Neural crest cell (in vitro differentiated cells): ENCODE measurements at regions not wholly inside any gene's neighbourhood (a gene's known extent, or its start where the extent isn't known, plus 50 kb on each side); places are given as distances from the start of the nearest gene placed in this dataset.

Experiments
- DNase-seq: peaks from one replicate; pipeline ENCODE4 v3.0.0; 2021; ENCODE audit warnings: low read depth, mixed read lengths, low spot score
- H3K27ac Mint-ChIP-seq: one replicate; pipeline ENCODE4 v1.8.0; 2021; ENCODE audit warnings: mild to moderate bottlenecking, mixed read lengths; ENCODE audit not compliant: unreplicated experiment
- H3K27me3 Mint-ChIP-seq: 2 replicates; pipeline ENCODE4 v1.8.0; 2021; ENCODE audit warnings: low read depth, mild to moderate bottlenecking, mixed read lengths
- H3K36me3 Mint-ChIP-seq: 2 replicates; pipeline ENCODE4 v1.8.0; 2021; ENCODE audit warnings: low read depth, mild to moderate bottlenecking, mixed read lengths
- H3K4me1 Mint-ChIP-seq: 2 replicates; pipeline ENCODE4 v1.8.0; 2021; ENCODE audit warnings: mixed read lengths
- H3K4me3 Mint-ChIP-seq: one replicate; pipeline ENCODE4 v1.8.0; 2021; ENCODE audit warnings: mild to moderate bottlenecking, mixed read lengths
- H3K9me3 Mint-ChIP-seq: 2 replicates; pipeline ENCODE4 v1.8.0; 2021; ENCODE audit warnings: mixed read lengths
- CTCF ChIP-seq: fragments of 200-600 bp; sonication (generic); conservative IDR thresholded peaks from 2 replicates; pipeline ENCODE4 v1.5.0; 2021; ENCODE audit warnings: antibody characterized with exemption, mild to moderate bottlenecking

- Mint-ChIP-seq H3K4me3 (no peak overlapping the region), H3K27ac (no peak overlapping the region), H3K9me3 (no peaks in the 10 kb centered on the region), H3K36me3 (no peaks in the 10 kb centered on the region), H3K27me3 (no peaks in the 10 kb centered on the region), H3K4me1 (no peaks in the 10 kb centered on the region)
- DNase-seq: no peak
- TF ChIP-seq CTCF: no peak
Observed at GRCh38 chr17:54813896-54814295, 86.8 kb upstream of the TOM1L1 start.

GRCh38 chr17:54814371-54814770 is 86.3 kb upstream of the TOM1L1 start:
- TF ChIP-seq CTCF: no peak
- Mint-ChIP-seq H3K4me1 (no peaks in the 10 kb centered on the region), H3K36me3 (no peaks in the 10 kb centered on the region), H3K27ac (no peak overlapping the region), H3K4me3 (no peak overlapping the region), H3K27me3 (no peaks in the 10 kb centered on the region), H3K9me3 (no peaks in the 10 kb centered on the region)
- DNase-seq: no peak

GRCh38 chr17:54834086-54834485 is 66.6 kb upstream of the TOM1L1 start:
- no peak overlapping the region for H3K4me3 Mint-ChIP-seq
- H3K9me3 Mint-ChIP-seq: no peaks in the 10 kb centered on the region
- no peak for TF ChIP-seq CTCF
- no peak for DNase-seq
- H3K27me3 Mint-ChIP-seq: no peaks in the 10 kb centered on the region
- no peak overlapping the region for H3K27ac Mint-ChIP-seq
- H3K4me1 Mint-ChIP-seq: no peaks in the 10 kb centered on the region
- H3K36me3 Mint-ChIP-seq: no peaks in the 10 kb centered on the region

GRCh38 chr17:54835015-54835414 is 65.6 kb upstream of the TOM1L1 start:
- DNase-seq: no peak
- no peaks in the 10 kb centered on the region for H3K27me3 Mint-ChIP-seq
- H3K36me3 Mint-ChIP-seq: no peaks in the 10 kb centered on the region
- H3K9me3 Mint-ChIP-seq: no peaks in the 10 kb centered on the region
- H3K27ac Mint-ChIP-seq: no peak overlapping the region
- H3K4me3 Mint-ChIP-seq: no peak overlapping the region
- TF ChIP-seq CTCF: no peak
- H3K4me1 Mint-ChIP-seq: no peaks in the 10 kb centered on the region

- H3K36me3 Mint-ChIP-seq: no peaks in the 10 kb centered on the region
- H3K27ac Mint-ChIP-seq: no peak overlapping the region
- no peak for TF ChIP-seq CTCF
- H3K9me3 Mint-ChIP-seq: no peaks in the 10 kb centered on the region
- no peak overlapping the region for H3K4me3 Mint-ChIP-seq
- no peaks in the 10 kb centered on the region for H3K27me3 Mint-ChIP-seq
- DNase-seq: no peak
- H3K4me1 Mint-ChIP-seq: no peaks in the 10 kb centered on the region
Observed at GRCh38 chr17:54836723-54837462, 63.8 kb upstream of the TOM1L1 start.
